DND-41 (cell line): ENCODE measurements at regions not wholly inside any gene's neighbourhood (a gene's known extent, or its start where the extent isn't known, plus 50 kb on each side); places are given as distances from the start of the nearest gene placed in this dataset.

Source experiments
- CTCF ChIP-seq: IDR thresholded peaks from 2 replicates; pipeline ENCODE4 v1.5.1; 2012; ENCODE audit warnings: borderline replicate concordance, low read length, moderate library complexity, mild to moderate bottlenecking; ENCODE audit not compliant: poor library complexity, severe bottlenecking; ENCODE audit errors: extremely low read depth
- EZH2 ChIP-seq: IDR thresholded peaks from 3 replicates; pipeline ENCODE4 v1.6.1; 2012; ENCODE audit warnings: borderline replicate concordance, low read depth, mild to moderate bottlenecking, moderate library complexity, low read length, inconsistent platforms; ENCODE audit not compliant: severe bottlenecking

- TF ChIP-seq CTCF, result no peak
- no peak for TF ChIP-seq EZH2
Measured at GRCh38 chr5:89281766-89282553, 399.0 kb upstream of the MEF2C start.
